Upper lobe of right lung (tissue), 1 donor: ENCODE measurements at regions not wholly inside any gene's neighbourhood (a gene's known extent, or its start where the extent isn't known, plus 50 kb on each side); places are given as distances from the start of the nearest gene placed in this dataset.
"Not testable (repeated sequence)": the region's sequence is repeated elsewhere in the genome, so short reads cannot be mapped to it uniquely, and the experiment has no call there.

Experiments
- ATAC-seq: fragments of 200-7000 bp; cut with Tn5 transposase; one replicate; pipeline ENCODE4 v1.9.1; 2020; ENCODE audit warnings: mild to moderate bottlenecking, moderate library complexity
- DNase-seq: peaks from one replicate; pipeline ENCODE4 v3.0.0-alpha.2; 2020
- H3K27ac ChIP-seq: fragments of 200-600 bp; one replicate; pipeline ENCODE4 v1.8.0; 2022
- H3K27me3 ChIP-seq: fragments of 200-600 bp; one replicate; pipeline ENCODE4 v1.8.0; 2022; ENCODE audit warnings: mild to moderate bottlenecking
- H3K36me3 ChIP-seq: fragments of 200-600 bp; one replicate; pipeline ENCODE4 v1.8.0; 2022
- H3K4me1 ChIP-seq: fragments of 200-600 bp; one replicate; pipeline ENCODE4 v1.8.0; 2022
- H3K4me3 ChIP-seq: fragments of 200-600 bp; one replicate; pipeline ENCODE4 v1.8.0; 2022; ENCODE audit warnings: mild to moderate bottlenecking
- H3K9me3 ChIP-seq: fragments of 200-600 bp; one replicate; pipeline ENCODE4 v1.8.0; 2022
- intact Hi-C: fragments of 100-400 bp; cut with DNase I; formaldehyde crosslinking; loops from one replicate; pipeline ENCODE4 v1.11.0; 2022
- TF ChIP-seq, protein P1 (sequence below): fragments of 200-600 bp; IDR thresholded peaks from one replicate; pipeline ENCODE4 v1.8.0; 2022; ENCODE audit warnings: antibody characterized with exemption
- donor health status: DM: no; HTN: yes; CAD: no; lungs with severe emphysema.

DNA sequence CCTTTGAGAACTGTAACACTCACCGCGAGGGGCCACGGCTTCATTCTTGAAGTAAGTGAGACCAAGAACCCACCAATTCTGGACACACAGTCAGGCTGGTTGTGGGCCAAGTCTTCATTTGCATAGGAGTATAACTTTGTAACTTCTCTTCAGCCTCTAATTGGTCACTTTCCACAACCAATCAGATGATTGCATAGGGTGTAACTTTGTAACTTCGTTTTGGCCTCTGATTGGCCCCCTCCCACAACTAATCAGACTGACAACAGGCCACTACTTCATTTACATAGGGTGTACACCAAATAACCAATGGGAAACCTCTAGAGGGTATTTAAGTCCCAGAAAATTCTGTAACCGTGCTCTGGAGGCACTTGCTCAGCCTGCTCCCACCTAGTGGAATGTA lies 77.5 kb upstream of the TCF4 start:
- no peak overlapping the region for H3K4me3 ChIP-seq
- no peaks in the 10 kb centered on the region for H3K4me1 ChIP-seq
- TF ChIP-seq, protein P1, sequence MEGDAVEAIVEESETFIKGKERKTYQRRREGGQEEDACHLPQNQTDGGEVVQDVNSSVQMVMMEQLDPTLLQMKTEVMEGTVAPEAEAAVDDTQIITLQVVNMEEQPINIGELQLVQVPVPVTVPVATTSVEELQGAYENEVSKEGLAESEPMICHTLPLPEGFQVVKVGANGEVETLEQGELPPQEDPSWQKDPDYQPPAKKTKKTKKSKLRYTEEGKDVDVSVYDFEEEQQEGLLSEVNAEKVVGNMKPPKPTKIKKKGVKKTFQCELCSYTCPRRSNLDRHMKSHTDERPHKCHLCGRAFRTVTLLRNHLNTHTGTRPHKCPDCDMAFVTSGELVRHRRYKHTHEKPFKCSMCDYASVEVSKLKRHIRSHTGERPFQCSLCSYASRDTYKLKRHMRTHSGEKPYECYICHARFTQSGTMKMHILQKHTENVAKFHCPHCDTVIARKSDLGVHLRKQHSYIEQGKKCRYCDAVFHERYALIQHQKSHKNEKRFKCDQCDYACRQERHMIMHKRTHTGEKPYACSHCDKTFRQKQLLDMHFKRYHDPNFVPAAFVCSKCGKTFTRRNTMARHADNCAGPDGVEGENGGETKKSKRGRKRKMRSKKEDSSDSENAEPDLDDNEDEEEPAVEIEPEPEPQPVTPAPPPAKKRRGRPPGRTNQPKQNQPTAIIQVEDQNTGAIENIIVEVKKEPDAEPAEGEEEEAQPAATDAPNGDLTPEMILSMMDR: no peak
- no peaks in the 10 kb centered on the region for H3K36me3 ChIP-seq
- H3K9me3 ChIP-seq: no peaks in the 10 kb centered on the region
- no peak for ATAC-seq
- intact Hi-C loops: no loop called here
- H3K27ac ChIP-seq: no peak overlapping the region
- no peaks in the 10 kb centered on the region for H3K27me3 ChIP-seq
- no peak for DNase-seq

DNA sequence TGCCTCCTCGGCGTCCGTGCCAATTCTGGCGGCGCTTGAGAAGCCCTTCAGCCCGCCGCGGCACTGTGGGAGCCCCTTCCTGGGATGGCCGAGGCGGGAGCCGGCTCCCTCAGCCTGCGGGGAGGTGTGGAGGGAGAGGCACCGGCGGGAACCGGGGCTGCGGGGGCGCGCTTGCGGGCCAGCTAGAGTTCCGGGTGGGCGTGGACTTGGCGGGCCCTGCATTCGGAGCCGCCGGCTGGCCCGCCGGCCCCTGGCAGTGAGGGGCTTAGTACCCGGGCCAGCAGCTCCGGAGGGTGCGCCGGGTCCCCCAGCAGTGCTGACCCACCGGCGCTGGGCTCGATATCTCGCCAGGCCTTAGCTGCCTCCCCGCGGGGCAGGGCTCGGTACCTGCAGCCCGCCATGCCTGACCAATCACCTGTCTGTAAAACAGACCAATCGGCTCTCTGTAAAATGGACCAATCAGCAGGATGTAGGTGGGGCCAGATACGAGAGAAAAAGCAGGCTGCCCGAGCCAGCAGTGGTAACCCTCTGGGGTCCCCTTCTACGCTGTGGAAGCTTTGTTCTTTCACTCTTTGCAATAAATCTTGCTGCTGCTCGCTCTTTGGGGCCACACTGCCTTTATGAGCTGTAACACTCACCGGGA lies 76.9 kb upstream of the TCF4 start:
- H3K4me1 ChIP-seq, H3K9me3 ChIP-seq, H3K27ac ChIP-seq, intact Hi-C loops, ATAC-seq, DNase-seq, H3K27me3 ChIP-seq, H3K4me3 ChIP-seq, H3K36me3 ChIP-seq: not testable (repeated sequence)

DNA sequence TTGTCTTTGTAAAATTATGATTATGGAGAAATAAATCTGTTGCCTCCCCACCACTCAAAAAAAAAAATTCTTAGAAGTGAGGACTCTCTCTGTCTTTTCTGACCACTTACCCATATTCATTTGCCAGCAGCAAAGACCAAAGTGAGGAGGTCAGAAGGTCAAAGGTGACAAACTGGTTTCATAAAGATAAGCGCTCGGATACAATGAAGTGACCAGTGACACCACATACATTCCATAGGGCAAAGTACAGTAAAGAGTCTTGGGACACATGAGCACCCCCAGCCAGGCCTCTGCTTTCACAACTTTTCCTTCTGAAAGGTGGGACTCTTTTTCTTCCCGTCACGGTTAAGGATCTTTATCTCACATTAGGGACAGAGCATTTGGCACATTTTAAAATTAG lies 75.9 kb upstream of the TCF4 start:
- Histone ChIP-seq H3K36me3 (no peaks in the 10 kb centered on the region), H3K4me3 (no peak overlapping the region), H3K9me3 (no peaks in the 10 kb centered on the region), H3K27ac (no peak overlapping the region), H3K4me1 (no peaks in the 10 kb centered on the region), H3K27me3 (no peaks in the 10 kb centered on the region)
- ATAC-seq (no peak), DNase-seq (no peak)
- TF ChIP-seq, protein P1: no peak
- intact Hi-C loops: no loop called here

DNA sequence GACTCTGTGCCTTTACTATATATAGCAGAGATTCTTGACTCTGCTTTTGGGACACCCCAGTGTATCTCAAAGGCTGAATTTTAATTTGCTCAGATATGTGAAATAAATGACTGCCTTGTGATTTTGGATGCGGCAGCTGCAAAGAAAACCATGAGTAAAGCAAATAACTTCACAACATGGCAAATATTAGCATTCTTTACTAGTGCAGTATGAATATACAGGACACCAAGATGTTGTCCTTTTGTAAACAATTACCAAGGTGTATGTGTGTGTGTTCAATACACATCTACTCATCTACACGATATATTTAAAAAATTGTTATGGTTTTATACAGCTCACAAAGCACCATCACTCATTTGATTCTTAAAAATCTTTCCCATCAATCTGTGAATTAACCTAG lies 70.6 kb upstream of the TCF4 start:
- intact Hi-C loops: no loop called here
- TF ChIP-seq, protein P1: no peak
- ATAC-seq: no peak

DNA sequence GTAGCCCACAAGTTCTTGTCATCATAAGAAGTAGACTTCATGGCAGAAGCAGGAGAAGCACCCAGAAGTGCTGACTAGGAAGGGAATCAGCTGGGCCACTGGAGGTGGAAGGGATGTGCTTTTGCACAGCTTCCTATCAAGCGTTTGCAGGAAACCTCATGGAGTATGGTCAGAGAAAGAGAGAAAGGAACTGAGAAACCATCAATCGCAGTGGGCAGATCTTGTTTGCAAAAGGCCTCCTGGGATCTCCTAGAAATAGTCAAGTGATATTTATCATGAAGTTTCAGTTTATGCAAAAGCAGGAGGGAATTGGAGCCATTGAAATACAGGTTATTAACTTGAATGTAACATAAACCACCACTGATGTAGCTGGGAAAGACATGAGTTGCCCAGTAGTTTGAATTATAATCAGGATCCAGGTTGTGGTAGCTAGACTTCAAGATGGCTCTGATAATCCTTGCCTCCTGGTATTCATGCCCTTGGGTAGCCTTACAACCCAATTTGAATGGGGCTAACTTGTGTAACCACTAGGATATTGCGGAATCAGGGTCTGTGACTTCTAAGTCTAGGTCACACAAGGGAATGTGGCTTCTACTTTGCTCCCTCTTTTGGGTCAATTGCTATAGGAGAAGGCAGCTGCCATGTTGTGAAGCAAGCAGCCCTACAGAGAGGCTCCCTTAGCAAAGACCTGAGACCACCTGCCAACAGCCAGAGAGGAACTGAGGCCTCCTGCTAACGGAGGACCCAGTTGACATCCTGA lies 69.8 kb upstream of the TCF4 start:
- Histone ChIP-seq H3K9me3 (no peaks in the 10 kb centered on the region), H3K36me3 (no peaks in the 10 kb centered on the region), H3K27me3 (no peaks in the 10 kb centered on the region), H3K27ac (no peak overlapping the region), H3K4me3 (no peak overlapping the region), H3K4me1 (no peaks in the 10 kb centered on the region)
- TF ChIP-seq, protein P1: no peak
- ATAC-seq: no peak
- DNase-seq: no peak
- intact Hi-C loops: no loop called here

More for the DNA sequence above, 70.6 kb upstream of the TCF4 start:
- Histone ChIP-seq H3K27me3 (no peaks in the 10 kb centered on the region), H3K9me3 (no peaks in the 10 kb centered on the region), H3K27ac (no peak overlapping the region), H3K4me3 (no peak overlapping the region), H3K36me3 (no peaks in the 10 kb centered on the region), H3K4me1 (no peaks in the 10 kb centered on the region)
- DNase-seq: no peak

DNA sequence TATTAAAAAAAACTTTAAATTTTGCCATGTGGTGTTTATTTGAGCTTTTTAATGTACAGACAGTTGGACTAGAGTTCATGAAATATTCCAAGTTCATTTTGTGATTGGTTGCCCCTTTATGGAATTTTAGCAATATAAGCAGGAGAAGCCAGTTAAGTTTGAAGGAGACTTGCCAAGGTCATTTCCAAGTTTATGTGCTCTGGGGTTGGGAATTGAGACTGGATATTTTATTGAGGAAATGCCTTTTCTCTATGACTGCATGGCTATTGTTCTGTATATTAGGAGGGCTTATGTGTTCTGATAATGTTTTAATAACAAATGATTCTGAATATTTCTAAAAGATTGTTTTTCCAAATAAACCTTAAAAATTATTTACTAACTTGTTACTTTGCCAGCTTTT lies 67.0 kb upstream of the TCF4 start:
- H3K27me3 ChIP-seq: no peaks in the 10 kb centered on the region
- ATAC-seq (no peak), DNase-seq (no peak)

More for the DNA sequence above, 67.0 kb upstream of the TCF4 start:
- H3K36me3 ChIP-seq: no peaks in the 10 kb centered on the region
- intact Hi-C loops: no loop called here
- no peaks in the 10 kb centered on the region for H3K4me1 ChIP-seq
- no peak overlapping the region for H3K27ac ChIP-seq
- TF ChIP-seq, protein P1: no peak
- H3K4me3 ChIP-seq: no peak overlapping the region
- H3K9me3 ChIP-seq: no peaks in the 10 kb centered on the region
